CD4-positive, alpha-beta T cell (primary cell): ENCODE measurements at regions not wholly inside any gene's neighbourhood (a gene's known extent, or its start where the extent isn't known, plus 50 kb on each side); places are given as distances from the start of the nearest gene placed in this dataset.

Experiments
- ATAC-seq: fragments of 200-7000 bp; cut with Tn5 transposase; one replicate; pipeline ENCODE4 v1.10.0; 2022; ENCODE audit warnings: mild to moderate bottlenecking; ENCODE audit not compliant: poor library complexity
- CTCF ChIA-PET: fragments of 350-600 bp; sonication (Branson Sonifier 250); formaldehyde crosslinking; loops from one replicate; lab custom pipeline; 2021; ENCODE audit warnings: antibody characterized with exemption, inconsistent platforms; lab: Charles Lee
- POLR2A ChIA-PET: fragments of 350-600 bp; sonication (Branson Sonifier 250); formaldehyde crosslinking; loops from one replicate; lab custom pipeline; 2021; ENCODE audit warnings: antibody characterized with exemption, inconsistent platforms; lab: Charles Lee
- DNase-seq, 14 experiments: peaks; one replicate each; pipeline ENCODE4 v3.0.0-alpha.2; 2013 to 2020; ENCODE audit warnings: mixed read lengths in 2 of 14
- H3K27ac ChIP-seq, 2 donors: one replicate each; pipeline versions ENCODE4 v1.5.1 to v1.7.0; 2013; ENCODE audit warnings: low read length in 2 of 2, low read depth in 1 of 2, mild to moderate bottlenecking in 1 of 2
- H3K27me3 ChIP-seq, 2 experiments: 1 replicate in 1 of 2; 2 replicates in 1 of 2; pipeline versions ENCODE4 v1.6.1 to v1.7.0; 2013; ENCODE audit warnings: low read length in 2 of 2, control low read depth in 1 of 2, mild to moderate bottlenecking in 1 of 2, moderate library complexity in 1 of 2; ENCODE audit not compliant: insufficient read depth in 2 of 2, control insufficient read depth in 1 of 2
- H3K36me3 ChIP-seq: one replicate; pipeline ENCODE4 v1.6.1; 2013; ENCODE audit warnings: low read length, control low read depth; ENCODE audit not compliant: insufficient read depth
- H3K4me1 ChIP-seq: one replicate; pipeline ENCODE4 v1.6.1; 2013; ENCODE audit warnings: low read length, control low read depth; ENCODE audit not compliant: insufficient read depth
- H3K4me3 ChIP-seq: one replicate; pipeline ENCODE4 v1.5.1; 2013; ENCODE audit warnings: mild to moderate bottlenecking, low read length, moderate library complexity
- H3K9me3 ChIP-seq, 2 experiments: 1 replicate in 1 of 2; 2 replicates in 1 of 2; pipeline versions ENCODE4 v1.6.1 to v1.7.0; 2013; ENCODE audit warnings: low read length in 2 of 2, mild to moderate bottlenecking in 2 of 2, control low read depth in 1 of 2, moderate library complexity in 1 of 2; ENCODE audit not compliant: control insufficient read depth in 1 of 2, insufficient read depth in 1 of 2
- H3K27ac Mint-ChIP-seq: one replicate; pipeline ENCODE4 v1.8.0; 2020; ENCODE audit warnings: mixed read lengths
- H3K27me3 Mint-ChIP-seq: one replicate; pipeline ENCODE4 v1.8.0; 2021; ENCODE audit warnings: mixed read lengths
- H3K36me3 Mint-ChIP-seq: one replicate; pipeline ENCODE4 v1.8.0; 2021; ENCODE audit warnings: low read depth, mixed read lengths
- H3K4me1 Mint-ChIP-seq: one replicate; pipeline ENCODE4 v1.8.0; 2021; ENCODE audit warnings: low read depth, mixed read lengths
- H3K4me3 Mint-ChIP-seq: one replicate; pipeline ENCODE4 v1.8.0; 2020; ENCODE audit warnings: mild to moderate bottlenecking, mixed read lengths
- H3K9me3 Mint-ChIP-seq: one replicate; pipeline ENCODE4 v1.8.0; 2020; ENCODE audit warnings: mixed read lengths
- intact Hi-C, 2 experiments: fragments of 100-400 bp; cut with DNase I in 1 of 2; cut with micrococcal nuclease in 1 of 2; formaldehyde crosslinking; loops; one replicate each; pipeline versions ENCODE4 v1.15.1 to v1.9.0; 2023 to 2025; cut with DNase I, micrococcal nuclease
- TF ChIP-seq, protein P1 (sequence below): fragments of 200-600 bp; IDR thresholded peaks from one replicate; pipeline ENCODE4 v1.8.0; 2022; ENCODE audit warnings: antibody characterized with exemption, mild to moderate bottlenecking

DNA sequence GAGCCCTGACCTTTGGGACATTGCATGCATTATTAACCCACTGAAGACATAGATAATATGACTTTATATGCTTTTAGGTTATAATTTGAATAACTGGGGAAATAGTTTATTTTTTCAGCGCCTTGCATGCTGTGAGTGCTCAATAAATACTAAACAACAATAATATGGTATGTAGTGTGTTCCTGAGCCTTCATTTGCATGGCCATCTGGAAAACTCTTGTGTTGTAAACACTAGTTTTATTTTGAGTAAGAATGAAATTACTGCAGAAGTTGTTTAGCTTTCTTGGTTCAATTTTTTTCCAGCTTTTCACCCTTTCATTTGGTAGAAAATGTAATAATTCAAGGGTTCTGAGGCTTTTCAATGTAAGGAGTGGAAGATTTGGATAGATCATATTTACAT lies 189.3 kb upstream of the GALNT5 start:
- Mint-ChIP-seq H3K4me1 (no peaks in the 10 kb centered on the region), H3K27me3 (peaks cover 19% of the 10 kb centered on the region), H3K9me3 (peaks cover 3% of the 10 kb centered on the region), H3K4me3 (no peak overlapping the region), H3K36me3 (no peaks in the 10 kb centered on the region), H3K27ac (no peak overlapping the region)
- ATAC-seq (no peak), DNase-seq (no peak)
- intact Hi-C loops: no loop called here
- ChIA-PET POLR2A (no interaction called here), CTCF (no interaction called here)
- no peaks in the 10 kb centered on the region for H3K36me3 ChIP-seq
- no peaks in the 10 kb centered on the region for H3K9me3 ChIP-seq
- H3K27me3 ChIP-seq: no peaks in the 10 kb centered on the region
- no peaks in the 10 kb centered on the region for H3K4me1 ChIP-seq
- no peak overlapping the region for H3K4me3 ChIP-seq
- H3K27ac ChIP-seq: no peak overlapping the region
- TF ChIP-seq, protein P1, sequence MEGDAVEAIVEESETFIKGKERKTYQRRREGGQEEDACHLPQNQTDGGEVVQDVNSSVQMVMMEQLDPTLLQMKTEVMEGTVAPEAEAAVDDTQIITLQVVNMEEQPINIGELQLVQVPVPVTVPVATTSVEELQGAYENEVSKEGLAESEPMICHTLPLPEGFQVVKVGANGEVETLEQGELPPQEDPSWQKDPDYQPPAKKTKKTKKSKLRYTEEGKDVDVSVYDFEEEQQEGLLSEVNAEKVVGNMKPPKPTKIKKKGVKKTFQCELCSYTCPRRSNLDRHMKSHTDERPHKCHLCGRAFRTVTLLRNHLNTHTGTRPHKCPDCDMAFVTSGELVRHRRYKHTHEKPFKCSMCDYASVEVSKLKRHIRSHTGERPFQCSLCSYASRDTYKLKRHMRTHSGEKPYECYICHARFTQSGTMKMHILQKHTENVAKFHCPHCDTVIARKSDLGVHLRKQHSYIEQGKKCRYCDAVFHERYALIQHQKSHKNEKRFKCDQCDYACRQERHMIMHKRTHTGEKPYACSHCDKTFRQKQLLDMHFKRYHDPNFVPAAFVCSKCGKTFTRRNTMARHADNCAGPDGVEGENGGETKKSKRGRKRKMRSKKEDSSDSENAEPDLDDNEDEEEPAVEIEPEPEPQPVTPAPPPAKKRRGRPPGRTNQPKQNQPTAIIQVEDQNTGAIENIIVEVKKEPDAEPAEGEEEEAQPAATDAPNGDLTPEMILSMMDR: no peak

DNA sequence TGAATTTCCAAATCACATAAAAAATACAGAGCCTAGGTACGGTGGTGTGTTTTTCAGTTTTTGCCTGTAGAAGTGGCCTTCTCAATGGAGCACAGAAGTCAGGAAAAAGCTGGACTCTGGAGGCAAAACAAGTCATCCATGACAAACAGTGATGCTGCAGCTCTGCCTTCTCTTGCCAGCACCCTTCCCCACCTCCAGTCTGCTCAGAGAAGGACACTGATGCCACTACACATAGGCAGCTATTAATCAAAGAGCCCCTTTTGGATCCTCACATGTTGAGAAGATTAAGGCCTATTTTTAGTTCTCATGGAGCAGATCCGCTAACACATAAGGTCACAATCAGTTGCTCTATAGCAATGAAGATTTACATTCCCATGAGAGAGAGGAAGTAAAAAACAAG lies 181.6 kb upstream of the GALNT5 start:
- Histone ChIP-seq H3K27me3 (no peaks in the 10 kb centered on the region), H3K9me3 (no peaks in the 10 kb centered on the region), H3K27ac (no peak overlapping the region), H3K36me3 (no peaks in the 10 kb centered on the region), H3K4me1 (no peaks in the 10 kb centered on the region), H3K4me3 (no peak overlapping the region)
- TF ChIP-seq, protein P1: no peak
- intact Hi-C loops: no loop called here
- DNase-seq: no peak
- Mint-ChIP-seq H3K4me3 (no peak overlapping the region), H3K9me3 (no peaks in the 10 kb centered on the region), H3K27ac (no peak overlapping the region), H3K36me3 (no peaks in the 10 kb centered on the region), H3K4me1 (no peaks in the 10 kb centered on the region), H3K27me3 (peaks cover 4% of the 10 kb centered on the region)
- no peak for ATAC-seq
- POLR2A ChIA-PET: no interaction called here
- CTCF ChIA-PET: no interaction called here

DNA sequence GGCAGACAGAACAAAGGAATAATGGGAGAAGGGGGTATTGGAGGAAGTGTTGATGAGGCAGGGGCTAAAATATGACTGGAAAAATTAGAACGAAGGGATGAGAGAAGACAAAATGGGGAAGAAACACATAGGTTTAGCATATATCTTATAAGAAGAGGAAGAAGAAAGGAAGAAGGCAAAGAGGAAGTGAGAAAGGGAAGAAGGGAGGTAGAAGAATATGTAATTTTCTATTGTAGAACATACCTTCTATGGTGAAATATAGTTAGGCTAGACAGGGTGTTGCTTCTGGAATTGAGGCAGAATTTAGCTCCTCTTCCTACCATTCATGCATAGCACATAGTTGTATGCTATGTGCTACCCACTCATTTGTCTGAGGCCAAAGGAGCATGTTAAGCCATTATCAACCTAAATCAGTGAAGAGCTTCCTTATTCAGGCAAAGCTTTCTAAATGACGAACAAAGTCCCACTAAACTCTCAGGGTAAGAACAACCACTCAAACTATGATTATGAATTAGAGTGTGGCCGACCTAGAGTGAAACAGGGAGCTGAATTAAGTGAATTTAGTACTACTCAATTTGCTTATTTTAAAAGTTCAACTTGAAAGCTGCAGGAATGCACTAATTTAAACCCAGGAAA lies 180.9 kb upstream of the GALNT5 start:
- H3K27ac Mint-ChIP-seq: no peak overlapping the region
- no peak for ATAC-seq
- CTCF ChIA-PET: no interaction called here
- Histone ChIP-seq H3K36me3 (no peaks in the 10 kb centered on the region), H3K27ac (no peak overlapping the region), H3K4me1 (no peaks in the 10 kb centered on the region), H3K27me3 (no peaks in the 10 kb centered on the region), H3K9me3 (peaks cover 0 to under 1% of the 10 kb centered on the region in 2 experiments), H3K4me3 (no peak overlapping the region)
- no peaks in the 10 kb centered on the region for H3K36me3 Mint-ChIP-seq
- H3K4me3 Mint-ChIP-seq: no peak overlapping the region
- H3K27me3 Mint-ChIP-seq: peaks cover 4% of the 10 kb centered on the region
- H3K9me3 Mint-ChIP-seq: no peaks in the 10 kb centered on the region
- no peak for DNase-seq
- H3K4me1 Mint-ChIP-seq: no peaks in the 10 kb centered on the region
- POLR2A ChIA-PET: no interaction called here
- TF ChIP-seq, protein P1: no peak
- intact Hi-C loops: no loop called here
